ENCODE measurements at regions not wholly inside any gene's neighbourhood (a gene's known extent, or its start where the extent isn't known, plus 50 kb on each side); places are given as distances from the start of the nearest gene placed in this dataset.

DNA sequence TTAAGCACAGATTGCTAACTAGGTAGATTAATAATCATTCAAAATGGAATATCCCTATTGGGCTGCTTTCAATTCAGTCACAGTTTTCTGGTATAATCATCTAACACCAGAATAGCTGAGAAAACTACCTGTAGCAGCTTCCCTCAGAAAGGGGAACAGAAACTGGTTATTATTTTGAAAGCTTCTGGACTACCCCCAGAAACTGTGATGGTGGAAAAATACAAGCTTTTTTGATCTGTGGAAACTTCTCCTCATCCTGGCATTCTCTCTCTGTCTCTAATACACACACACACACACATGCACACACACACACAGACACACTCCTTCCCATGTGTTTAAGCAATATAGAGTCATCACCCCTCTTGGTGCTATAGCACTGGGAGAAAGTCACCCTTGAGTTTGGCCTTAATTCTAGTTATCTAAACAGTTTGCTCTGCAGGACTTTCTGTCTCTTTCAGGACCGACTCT, 251.5 kb upstream of the LMO3 start:
- no peak for TF ChIP-seq CREB1 (CRISPR knock-in tag; IDR thresholded peaks at IDR 0.05)
- TF ChIP-seq, protein P1, sequence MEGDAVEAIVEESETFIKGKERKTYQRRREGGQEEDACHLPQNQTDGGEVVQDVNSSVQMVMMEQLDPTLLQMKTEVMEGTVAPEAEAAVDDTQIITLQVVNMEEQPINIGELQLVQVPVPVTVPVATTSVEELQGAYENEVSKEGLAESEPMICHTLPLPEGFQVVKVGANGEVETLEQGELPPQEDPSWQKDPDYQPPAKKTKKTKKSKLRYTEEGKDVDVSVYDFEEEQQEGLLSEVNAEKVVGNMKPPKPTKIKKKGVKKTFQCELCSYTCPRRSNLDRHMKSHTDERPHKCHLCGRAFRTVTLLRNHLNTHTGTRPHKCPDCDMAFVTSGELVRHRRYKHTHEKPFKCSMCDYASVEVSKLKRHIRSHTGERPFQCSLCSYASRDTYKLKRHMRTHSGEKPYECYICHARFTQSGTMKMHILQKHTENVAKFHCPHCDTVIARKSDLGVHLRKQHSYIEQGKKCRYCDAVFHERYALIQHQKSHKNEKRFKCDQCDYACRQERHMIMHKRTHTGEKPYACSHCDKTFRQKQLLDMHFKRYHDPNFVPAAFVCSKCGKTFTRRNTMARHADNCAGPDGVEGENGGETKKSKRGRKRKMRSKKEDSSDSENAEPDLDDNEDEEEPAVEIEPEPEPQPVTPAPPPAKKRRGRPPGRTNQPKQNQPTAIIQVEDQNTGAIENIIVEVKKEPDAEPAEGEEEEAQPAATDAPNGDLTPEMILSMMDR (IDR thresholded peaks at IDR 0.05): no peak
- TF ChIP-seq, protein P2, sequence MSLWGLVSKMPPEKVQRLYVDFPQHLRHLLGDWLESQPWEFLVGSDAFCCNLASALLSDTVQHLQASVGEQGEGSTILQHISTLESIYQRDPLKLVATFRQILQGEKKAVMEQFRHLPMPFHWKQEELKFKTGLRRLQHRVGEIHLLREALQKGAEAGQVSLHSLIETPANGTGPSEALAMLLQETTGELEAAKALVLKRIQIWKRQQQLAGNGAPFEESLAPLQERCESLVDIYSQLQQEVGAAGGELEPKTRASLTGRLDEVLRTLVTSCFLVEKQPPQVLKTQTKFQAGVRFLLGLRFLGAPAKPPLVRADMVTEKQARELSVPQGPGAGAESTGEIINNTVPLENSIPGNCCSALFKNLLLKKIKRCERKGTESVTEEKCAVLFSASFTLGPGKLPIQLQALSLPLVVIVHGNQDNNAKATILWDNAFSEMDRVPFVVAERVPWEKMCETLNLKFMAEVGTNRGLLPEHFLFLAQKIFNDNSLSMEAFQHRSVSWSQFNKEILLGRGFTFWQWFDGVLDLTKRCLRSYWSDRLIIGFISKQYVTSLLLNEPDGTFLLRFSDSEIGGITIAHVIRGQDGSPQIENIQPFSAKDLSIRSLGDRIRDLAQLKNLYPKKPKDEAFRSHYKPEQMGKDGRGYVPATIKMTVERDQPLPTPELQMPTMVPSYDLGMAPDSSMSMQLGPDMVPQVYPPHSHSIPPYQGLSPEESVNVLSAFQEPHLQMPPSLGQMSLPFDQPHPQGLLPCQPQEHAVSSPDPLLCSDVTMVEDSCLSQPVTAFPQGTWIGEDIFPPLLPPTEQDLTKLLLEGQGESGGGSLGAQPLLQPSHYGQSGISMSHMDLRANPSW (CRISPR knock-in tag; conservative IDR thresholded peaks at IDR 0.05; ENCODE audit: low read depth): no peak
- TF ChIP-seq, protein P3, sequence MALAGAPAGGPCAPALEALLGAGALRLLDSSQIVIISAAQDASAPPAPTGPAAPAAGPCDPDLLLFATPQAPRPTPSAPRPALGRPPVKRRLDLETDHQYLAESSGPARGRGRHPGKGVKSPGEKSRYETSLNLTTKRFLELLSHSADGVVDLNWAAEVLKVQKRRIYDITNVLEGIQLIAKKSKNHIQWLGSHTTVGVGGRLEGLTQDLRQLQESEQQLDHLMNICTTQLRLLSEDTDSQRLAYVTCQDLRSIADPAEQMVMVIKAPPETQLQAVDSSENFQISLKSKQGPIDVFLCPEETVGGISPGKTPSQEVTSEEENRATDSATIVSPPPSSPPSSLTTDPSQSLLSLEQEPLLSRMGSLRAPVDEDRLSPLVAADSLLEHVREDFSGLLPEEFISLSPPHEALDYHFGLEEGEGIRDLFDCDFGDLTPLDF (CRISPR knock-in tag; IDR thresholded peaks at IDR 0.05): no peak
- TF ChIP-seq, protein P4, sequence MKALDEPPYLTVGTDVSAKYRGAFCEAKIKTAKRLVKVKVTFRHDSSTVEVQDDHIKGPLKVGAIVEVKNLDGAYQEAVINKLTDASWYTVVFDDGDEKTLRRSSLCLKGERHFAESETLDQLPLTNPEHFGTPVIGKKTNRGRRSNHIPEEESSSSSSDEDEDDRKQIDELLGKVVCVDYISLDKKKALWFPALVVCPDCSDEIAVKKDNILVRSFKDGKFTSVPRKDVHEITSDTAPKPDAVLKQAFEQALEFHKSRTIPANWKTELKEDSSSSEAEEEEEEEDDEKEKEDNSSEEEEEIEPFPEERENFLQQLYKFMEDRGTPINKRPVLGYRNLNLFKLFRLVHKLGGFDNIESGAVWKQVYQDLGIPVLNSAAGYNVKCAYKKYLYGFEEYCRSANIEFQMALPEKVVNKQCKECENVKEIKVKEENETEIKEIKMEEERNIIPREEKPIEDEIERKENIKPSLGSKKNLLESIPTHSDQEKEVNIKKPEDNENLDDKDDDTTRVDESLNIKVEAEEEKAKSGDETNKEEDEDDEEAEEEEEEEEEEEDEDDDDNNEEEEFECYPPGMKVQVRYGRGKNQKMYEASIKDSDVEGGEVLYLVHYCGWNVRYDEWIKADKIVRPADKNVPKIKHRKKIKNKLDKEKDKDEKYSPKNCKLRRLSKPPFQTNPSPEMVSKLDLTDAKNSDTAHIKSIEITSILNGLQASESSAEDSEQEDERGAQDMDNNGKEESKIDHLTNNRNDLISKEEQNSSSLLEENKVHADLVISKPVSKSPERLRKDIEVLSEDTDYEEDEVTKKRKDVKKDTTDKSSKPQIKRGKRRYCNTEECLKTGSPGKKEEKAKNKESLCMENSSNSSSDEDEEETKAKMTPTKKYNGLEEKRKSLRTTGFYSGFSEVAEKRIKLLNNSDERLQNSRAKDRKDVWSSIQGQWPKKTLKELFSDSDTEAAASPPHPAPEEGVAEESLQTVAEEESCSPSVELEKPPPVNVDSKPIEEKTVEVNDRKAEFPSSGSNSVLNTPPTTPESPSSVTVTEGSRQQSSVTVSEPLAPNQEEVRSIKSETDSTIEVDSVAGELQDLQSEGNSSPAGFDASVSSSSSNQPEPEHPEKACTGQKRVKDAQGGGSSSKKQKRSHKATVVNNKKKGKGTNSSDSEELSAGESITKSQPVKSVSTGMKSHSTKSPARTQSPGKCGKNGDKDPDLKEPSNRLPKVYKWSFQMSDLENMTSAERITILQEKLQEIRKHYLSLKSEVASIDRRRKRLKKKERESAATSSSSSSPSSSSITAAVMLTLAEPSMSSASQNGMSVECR (CRISPR knock-in tag; IDR thresholded peaks at IDR 0.05; ENCODE audit: borderline replicate concordance): no peak
- TF ChIP-seq, protein P5, sequence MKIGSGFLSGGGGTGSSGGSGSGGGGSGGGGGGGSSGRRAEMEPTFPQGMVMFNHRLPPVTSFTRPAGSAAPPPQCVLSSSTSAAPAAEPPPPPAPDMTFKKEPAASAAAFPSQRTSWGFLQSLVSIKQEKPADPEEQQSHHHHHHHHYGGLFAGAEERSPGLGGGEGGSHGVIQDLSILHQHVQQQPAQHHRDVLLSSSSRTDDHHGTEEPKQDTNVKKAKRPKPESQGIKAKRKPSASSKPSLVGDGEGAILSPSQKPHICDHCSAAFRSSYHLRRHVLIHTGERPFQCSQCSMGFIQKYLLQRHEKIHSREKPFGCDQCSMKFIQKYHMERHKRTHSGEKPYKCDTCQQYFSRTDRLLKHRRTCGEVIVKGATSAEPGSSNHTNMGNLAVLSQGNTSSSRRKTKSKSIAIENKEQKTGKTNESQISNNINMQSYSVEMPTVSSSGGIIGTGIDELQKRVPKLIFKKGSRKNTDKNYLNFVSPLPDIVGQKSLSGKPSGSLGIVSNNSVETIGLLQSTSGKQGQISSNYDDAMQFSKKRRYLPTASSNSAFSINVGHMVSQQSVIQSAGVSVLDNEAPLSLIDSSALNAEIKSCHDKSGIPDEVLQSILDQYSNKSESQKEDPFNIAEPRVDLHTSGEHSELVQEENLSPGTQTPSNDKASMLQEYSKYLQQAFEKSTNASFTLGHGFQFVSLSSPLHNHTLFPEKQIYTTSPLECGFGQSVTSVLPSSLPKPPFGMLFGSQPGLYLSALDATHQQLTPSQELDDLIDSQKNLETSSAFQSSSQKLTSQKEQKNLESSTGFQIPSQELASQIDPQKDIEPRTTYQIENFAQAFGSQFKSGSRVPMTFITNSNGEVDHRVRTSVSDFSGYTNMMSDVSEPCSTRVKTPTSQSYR (CRISPR knock-in tag; IDR thresholded peaks at IDR 0.05): no peak
- TF ChIP-seq, protein P6, sequence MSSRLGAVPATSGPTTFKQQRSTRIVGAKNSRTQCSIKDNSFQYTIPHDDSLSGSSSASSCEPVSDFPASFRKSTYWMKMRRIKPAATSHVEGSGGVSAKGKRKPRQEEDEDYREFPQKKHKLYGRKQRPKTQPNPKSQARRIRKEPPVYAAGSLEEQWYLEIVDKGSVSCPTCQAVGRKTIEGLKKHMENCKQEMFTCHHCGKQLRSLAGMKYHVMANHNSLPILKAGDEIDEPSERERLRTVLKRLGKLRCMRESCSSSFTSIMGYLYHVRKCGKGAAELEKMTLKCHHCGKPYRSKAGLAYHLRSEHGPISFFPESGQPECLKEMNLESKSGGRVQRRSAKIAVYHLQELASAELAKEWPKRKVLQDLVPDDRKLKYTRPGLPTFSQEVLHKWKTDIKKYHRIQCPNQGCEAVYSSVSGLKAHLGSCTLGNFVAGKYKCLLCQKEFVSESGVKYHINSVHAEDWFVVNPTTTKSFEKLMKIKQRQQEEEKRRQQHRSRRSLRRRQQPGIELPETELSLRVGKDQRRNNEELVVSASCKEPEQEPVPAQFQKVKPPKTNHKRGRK (CRISPR knock-in tag; IDR thresholded peaks at IDR 0.05; ENCODE audit: borderline replicate concordance): no peak
- TF ChIP-seq, protein P7, sequence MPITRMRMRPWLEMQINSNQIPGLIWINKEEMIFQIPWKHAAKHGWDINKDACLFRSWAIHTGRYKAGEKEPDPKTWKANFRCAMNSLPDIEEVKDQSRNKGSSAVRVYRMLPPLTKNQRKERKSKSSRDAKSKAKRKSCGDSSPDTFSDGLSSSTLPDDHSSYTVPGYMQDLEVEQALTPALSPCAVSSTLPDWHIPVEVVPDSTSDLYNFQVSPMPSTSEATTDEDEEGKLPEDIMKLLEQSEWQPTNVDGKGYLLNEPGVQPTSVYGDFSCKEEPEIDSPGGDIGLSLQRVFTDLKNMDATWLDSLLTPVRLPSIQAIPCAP (CRISPR knock-in tag; IDR thresholded peaks at IDR 0.05): no peak
- TF ChIP-seq KAT7 (CRISPR knock-in tag; IDR thresholded peaks at IDR 0.05; ENCODE audit: borderline replicate concordance): no peak
- TF ChIP-seq ZNF416 (CRISPR knock-in tag; IDR thresholded peaks at IDR 0.05): no peak
